GM21390 (cell line): ENCODE measurements at regions not wholly inside any gene's neighbourhood (a gene's known extent, or its start where the extent isn't known, plus 50 kb on each side); places are given as distances from the start of the nearest gene placed in this dataset.

Source experiments
- ATAC-seq: cut with Tn5 transposase; IDR thresholded peaks from one replicate; pipeline ENCODE4 v1.9.1; 2021; ENCODE audit not compliant: unreplicated experiment

DNA sequence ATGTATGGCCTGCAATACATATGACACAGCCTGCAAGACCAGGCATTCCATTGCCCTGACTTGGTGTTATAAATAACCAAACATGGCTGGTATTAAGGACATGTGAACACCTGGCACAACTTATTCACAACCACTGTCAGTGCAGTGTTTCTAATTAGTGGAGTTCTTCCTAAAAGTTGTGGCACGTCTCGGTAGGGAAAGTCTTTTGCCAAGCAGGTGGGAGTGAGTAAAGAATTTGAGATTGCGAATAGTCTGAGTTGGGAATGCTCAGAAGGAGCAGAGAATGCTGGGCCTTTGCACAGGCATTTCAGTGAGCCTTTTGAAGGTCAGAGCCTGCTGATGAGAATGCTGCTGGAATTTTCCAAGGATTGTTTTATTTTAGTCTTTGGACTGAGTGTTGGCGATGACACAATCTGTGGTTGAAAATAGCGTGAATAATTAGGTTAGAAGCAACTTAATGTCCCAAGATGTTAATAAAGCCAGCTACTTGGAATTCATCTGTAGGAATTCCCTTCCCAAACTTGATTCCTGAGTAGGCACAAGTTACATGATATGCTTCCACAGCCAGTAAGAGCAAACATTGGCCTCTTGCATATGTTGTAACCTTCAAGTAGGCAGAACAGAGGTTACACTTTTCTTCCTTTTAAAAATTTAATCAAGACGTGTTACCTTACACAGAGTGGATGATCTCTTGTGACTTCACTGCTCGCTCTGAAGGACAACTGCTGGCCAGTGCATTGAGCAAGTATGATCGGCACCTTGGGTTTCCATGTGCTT, 83.6 kb upstream of the PGRMC2 start:
- no peak for ATAC-seq

GRCh38 chr4:128366212-128366611, 78.6 kb upstream of the PGRMC2 start:
- no peak for ATAC-seq

GRCh38 chr4:128364565-128364964, 77.0 kb upstream of the PGRMC2 start:
- ATAC-seq: no peak

GRCh38 chr4:128363966-128364365, 76.4 kb upstream of the PGRMC2 start:
- ATAC-seq: no peak

DNA sequence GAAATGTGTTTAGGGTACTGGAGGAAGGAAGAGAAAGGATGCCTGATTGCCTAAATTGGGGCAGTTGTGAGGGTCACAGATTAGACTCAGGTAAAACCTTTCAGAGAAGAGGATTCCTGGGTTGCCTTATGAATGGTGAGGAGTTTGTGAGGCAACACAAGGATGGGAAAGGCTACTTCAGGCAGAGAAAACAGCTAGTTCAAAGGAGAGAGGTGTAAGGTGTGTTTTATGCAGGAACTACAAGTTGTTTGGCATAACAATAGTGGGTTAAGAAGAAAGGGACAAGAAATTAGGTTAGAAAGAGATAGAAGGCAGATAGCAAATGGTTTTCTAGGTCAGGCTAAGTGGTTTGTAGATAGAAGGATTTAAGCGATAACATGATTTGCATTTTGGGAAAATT, 75.1 kb upstream of the PGRMC2 start:
- ATAC-seq: no peak

DNA sequence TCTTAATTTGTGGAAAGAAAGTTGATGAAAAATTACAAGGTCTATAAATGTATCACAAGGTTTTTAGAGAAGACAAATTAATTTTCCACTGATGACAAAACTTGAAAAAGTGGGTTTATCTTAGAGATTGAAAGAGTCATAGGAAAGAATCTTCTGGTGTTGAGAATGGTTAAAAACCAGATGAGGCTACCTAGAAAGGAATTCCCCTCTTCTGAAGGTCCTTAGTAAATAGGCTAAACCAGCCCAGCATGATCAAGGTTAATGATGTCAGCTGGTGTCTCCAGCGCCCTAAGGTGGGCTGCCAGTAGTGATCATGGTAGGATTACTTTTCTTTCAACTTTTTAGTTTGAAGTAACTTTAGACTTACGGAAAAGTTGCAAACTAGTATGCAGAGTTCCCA, 71.8 kb upstream of the PGRMC2 start:
- ATAC-seq: no peak

DNA sequence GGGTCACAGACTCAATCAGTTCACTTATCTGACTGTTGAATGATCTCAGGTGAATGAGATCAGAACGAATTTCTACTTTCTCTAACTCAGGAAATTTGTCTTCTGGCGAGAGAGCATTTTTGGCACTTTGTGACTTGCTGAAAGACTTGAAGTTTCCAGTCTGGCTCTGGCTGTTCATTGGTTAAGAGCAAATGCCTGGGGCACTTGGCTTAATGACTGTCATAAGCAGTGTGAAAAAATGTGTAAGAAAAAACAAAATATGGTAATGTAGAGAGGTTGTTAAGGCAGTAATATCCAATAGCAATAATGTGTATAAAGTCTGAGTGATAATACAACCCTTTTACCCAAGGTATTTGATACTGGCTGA, 71.3 kb upstream of the PGRMC2 start:
- ATAC-seq: no peak

DNA sequence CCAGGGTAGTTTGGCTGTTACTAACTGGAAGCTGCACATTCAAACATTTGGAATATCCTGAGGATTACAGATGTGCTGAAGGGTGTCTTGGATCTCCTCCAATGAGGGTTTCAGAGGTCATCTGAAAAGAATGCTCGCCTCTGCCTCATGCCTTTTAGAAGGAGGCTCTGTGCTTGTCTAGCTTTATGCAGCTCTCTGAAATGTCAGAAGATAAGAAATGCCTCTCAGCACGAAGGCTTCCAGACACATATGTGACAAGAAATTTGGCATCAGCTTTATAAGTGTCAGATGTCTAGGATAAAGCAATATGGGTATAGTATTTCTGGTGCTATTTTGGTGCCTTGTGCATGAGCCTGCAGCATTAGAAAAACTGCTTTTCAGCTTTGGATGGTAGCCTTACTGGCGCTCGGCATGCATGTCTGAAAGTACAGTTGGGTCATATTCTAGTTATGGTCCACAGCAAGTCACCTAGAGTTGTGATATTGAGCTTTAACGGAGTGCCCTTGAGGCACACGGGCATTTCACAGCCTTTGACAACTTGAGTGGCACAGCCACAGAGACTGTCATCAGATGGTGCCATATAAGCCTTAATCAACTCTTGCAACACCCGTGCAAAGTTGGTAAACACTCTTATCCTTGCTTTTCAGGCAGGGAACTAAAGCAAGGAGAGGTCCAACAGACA, 70.8 kb upstream of the PGRMC2 start:
- no peak for ATAC-seq

- ATAC-seq: no peak
Measured at GRCh38 chr4:128357286-128357685, 69.7 kb upstream of the PGRMC2 start.

- ATAC-seq: no peak
Measured at GRCh38 chr4:128355305-128355704, 67.7 kb upstream of the PGRMC2 start.

GRCh38 chr4:128354205-128354821, 66.7 kb upstream of the PGRMC2 start:
- ATAC-seq: no peak

GRCh38 chr4:128353791-128354190, 66.2 kb upstream of the PGRMC2 start:
- ATAC-seq: no peak

- no peak for ATAC-seq
Measured at GRCh38 chr4:128351502-128351901, 63.9 kb upstream of the PGRMC2 start.

GRCh38 chr4:128350449-128351045, 62.9 kb upstream of the PGRMC2 start:
- ATAC-seq: no peak

DNA sequence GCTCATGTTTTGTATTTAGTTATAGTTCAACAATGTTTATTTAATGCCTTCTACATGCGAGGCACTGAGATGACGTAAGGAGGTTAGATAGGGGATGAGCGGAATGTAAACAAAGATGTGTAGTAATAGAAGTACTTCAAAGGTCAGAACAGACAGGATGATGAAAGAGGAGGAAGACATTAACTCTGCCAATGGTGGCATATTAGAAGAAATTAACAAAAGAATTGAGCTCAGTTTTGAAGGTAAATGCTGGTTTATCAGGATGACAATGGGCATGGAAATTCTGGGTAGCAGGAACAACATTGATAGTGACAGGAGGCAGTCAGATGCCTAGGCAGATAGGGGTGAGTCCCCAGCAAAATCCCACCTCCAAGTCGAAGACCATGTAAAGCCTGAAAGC, 62.3 kb upstream of the PGRMC2 start:
- no peak for ATAC-seq

- ATAC-seq: no peak
Measured at GRCh38 chr4:128347930-128348660, 60.5 kb upstream of the PGRMC2 start.

DNA sequence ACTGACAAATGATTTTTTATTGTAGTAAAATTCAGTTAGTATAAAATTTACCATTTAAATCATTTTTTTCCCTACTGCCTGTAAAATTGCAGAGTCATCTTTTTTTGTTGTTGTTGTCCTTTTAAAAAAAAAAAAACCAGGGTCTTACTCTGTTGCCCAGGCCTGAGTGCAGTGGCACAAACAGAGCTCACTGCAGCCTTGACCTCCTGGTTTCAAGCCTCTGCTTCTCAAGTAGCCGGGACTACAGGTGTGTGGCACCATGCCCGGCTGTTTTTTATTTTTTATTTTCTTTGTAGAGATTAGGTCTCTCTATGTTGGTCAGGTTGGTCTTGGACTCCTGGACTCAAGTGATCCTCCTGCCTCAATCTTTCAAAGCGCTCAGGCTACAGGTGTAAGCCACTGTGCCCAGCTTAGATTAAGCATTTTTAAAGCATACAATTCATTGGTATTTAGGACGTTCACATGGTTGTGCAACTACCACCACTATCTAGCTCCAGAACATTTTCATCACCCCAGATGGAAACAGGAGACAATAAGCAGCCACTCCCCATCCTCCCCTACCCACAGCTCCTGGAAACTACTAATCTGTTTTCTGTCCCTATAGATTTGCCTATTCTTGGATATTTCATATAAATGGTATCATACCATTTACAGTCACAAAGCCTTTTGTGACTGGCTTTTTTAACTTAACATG, 59.7 kb upstream of the PGRMC2 start:
- ATAC-seq: no peak

GRCh38 chr4:128346054-128346716, 58.6 kb upstream of the PGRMC2 start:
- no peak for ATAC-seq

- ATAC-seq: no peak
Measured at GRCh38 chr4:128345650-128346049, 58.0 kb upstream of the PGRMC2 start.

DNA sequence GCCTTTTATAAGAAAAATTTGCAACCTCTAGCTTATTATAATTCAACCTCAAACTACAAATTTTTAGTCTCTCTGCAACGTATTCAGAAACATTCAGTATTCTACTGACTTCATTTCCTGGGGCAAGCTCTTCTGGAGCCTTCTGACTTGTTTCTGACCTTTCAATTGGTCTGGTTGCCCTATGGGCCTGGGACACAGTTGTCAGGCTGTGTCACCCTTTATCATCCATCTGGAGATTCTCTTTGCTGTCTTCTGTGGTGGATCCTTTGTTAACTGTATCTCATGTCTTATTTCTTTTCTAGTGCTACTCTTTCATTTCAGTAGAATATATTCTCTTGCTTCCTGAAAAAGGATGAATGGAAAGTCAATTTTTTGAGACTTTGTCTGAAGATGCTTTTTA, 55.1 kb upstream of the PGRMC2 start:
- ATAC-seq: no peak
